Gastrocnemius medialis (tissue), 4 donors: ENCODE measurements at regions not wholly inside any gene's neighbourhood (a gene's known extent, or its start where the extent isn't known, plus 50 kb on each side); places are given as distances from the start of the nearest gene placed in this dataset.

Experiments used
- POLR2A ChIP-seq, 2 donors: fragments of 450-650 bp; IDR thresholded peaks; one replicate each; pipeline ENCODE4 v1.6.1; 2017; ENCODE audit warnings: antibody characterized with exemption in 2 of 2, mild to moderate bottlenecking in 2 of 2, moderate library complexity in 2 of 2
- TF ChIP-seq, protein P1 (sequence below), 5 experiments: fragments of 450-650 bp in 3 of 5; fragments of 200-600 bp in 2 of 5; sonication (generic) in 2 of 5; IDR thresholded peaks in 4 of 5; conservative IDR thresholded peaks in 1 of 5; 1 replicate in 4 of 5; 2 replicates in 1 of 5; pipeline ENCODE4 v1.5.1; 2016 to 2019; ENCODE audit warnings: antibody characterized with exemption in 5 of 5, mild to moderate bottlenecking in 3 of 5, moderate library complexity in 3 of 5

DNA sequence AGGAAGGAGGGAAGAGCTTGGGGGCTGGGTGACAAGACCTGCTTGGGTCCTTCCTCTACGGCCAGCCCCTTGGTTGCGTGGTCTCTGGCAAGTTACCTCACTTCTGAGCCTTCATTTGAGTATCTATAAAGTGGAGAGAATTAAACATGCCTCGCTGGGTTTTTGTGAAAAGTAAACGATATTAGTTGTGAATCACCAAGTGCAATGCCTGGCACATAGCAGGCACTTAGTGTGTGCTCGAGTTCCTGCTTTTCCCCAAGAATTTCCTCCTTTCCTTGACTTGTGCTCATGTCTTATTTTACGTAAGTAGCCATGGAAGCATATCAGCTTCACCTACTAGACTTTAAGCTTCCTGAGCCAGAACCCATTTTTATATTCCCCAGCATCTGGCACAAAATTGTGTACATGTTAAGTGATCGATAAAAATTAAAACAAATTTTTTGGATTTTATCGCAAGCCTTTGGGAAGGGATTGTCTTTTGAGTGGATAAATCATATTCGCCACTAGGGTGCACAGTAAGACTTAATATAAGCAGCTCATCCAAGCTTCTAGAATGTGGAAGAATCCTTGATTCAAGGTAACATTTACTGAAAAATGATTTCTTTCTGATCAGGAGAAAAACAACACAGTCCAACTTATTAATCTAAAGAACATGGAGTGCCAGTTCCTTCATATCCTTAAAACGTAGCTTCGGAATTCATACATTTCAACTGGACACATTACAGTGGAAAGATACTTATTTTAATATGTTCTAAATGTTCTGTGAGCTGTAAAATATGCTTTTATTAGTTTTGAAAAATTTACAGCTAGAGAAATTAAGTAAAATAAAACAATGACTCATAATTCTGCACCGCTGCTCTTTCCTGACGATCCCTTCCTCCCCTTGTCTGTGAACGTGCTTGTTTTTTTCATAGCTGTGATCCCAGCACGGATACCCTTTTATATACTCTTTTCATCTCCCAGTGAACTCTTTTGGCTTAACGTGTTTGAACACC is 62.0 kb downstream of the SLC25A47 start:
- TF ChIP-seq, protein P1, sequence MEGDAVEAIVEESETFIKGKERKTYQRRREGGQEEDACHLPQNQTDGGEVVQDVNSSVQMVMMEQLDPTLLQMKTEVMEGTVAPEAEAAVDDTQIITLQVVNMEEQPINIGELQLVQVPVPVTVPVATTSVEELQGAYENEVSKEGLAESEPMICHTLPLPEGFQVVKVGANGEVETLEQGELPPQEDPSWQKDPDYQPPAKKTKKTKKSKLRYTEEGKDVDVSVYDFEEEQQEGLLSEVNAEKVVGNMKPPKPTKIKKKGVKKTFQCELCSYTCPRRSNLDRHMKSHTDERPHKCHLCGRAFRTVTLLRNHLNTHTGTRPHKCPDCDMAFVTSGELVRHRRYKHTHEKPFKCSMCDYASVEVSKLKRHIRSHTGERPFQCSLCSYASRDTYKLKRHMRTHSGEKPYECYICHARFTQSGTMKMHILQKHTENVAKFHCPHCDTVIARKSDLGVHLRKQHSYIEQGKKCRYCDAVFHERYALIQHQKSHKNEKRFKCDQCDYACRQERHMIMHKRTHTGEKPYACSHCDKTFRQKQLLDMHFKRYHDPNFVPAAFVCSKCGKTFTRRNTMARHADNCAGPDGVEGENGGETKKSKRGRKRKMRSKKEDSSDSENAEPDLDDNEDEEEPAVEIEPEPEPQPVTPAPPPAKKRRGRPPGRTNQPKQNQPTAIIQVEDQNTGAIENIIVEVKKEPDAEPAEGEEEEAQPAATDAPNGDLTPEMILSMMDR (IDR thresholded peaks at IDR 0.05 in 4 of 5, conservative IDR thresholded peaks at IDR 0.05 in 1 of 5): peak in 2 of 5 experiments; percentile 24 to 32
- no peak for TF ChIP-seq POLR2A (IDR thresholded peaks at IDR 0.05)
